ENCODE measurements at regions not wholly inside any gene's neighbourhood (a gene's known extent, or its start where the extent isn't known, plus 50 kb on each side); places are given as distances from the start of the nearest gene placed in this dataset.

GRCh38 chr12:85425349-85425612, 145.3 kb downstream of the ALX1 start:
- TF ChIP-seq POLR2A (IDR thresholded peaks at IDR 0.05; ENCODE audit: extremely low read depth, insufficient read length) (no peak), MYC (IDR thresholded peaks at IDR 0.05; ENCODE audit: low read depth, low read length) (no peak)
- TF ChIP-seq, protein P1, sequence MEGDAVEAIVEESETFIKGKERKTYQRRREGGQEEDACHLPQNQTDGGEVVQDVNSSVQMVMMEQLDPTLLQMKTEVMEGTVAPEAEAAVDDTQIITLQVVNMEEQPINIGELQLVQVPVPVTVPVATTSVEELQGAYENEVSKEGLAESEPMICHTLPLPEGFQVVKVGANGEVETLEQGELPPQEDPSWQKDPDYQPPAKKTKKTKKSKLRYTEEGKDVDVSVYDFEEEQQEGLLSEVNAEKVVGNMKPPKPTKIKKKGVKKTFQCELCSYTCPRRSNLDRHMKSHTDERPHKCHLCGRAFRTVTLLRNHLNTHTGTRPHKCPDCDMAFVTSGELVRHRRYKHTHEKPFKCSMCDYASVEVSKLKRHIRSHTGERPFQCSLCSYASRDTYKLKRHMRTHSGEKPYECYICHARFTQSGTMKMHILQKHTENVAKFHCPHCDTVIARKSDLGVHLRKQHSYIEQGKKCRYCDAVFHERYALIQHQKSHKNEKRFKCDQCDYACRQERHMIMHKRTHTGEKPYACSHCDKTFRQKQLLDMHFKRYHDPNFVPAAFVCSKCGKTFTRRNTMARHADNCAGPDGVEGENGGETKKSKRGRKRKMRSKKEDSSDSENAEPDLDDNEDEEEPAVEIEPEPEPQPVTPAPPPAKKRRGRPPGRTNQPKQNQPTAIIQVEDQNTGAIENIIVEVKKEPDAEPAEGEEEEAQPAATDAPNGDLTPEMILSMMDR (IDR thresholded peaks at IDR 0.05; ENCODE audit: low read depth, low read length) = no peak
- TF ChIP-seq, protein P2, sequence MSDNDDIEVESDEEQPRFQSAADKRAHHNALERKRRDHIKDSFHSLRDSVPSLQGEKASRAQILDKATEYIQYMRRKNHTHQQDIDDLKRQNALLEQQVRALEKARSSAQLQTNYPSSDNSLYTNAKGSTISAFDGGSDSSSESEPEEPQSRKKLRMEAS (IDR thresholded peaks at IDR 0.05; ENCODE audit: low read depth, low read length) = no peak
